NCI-H748 treated with DMSO at 0.1 percent for 48 hours (cell line): ENCODE measurements at regions not wholly inside any gene's neighbourhood (a gene's known extent, or its start where the extent isn't known, plus 50 kb on each side); places are given as distances from the start of the nearest gene placed in this dataset.
"Not testable (repeated sequence)": the region's sequence is repeated elsewhere in the genome, so short reads cannot be mapped to it uniquely, and the experiment has no call there.

Experiments used
- DNase-seq: peaks from one replicate; lab custom pipeline; 2025; lab: John Stamatoyannopoulos, UW

GRCh38 chr12:13440844-13441243 lies 244.3 kb downstream of the EMP1 start:
- no peak for DNase-seq

- no peak for DNase-seq
These were observed 241.0 kb downstream of the EMP1 start for GRCh38 chr12:13437541-13437940.

GRCh38 chr12:13436696-13437391 lies 240.3 kb downstream of the EMP1 start:
- no peak for DNase-seq

GRCh38 chr12:13436182-13436581 lies 239.7 kb downstream of the EMP1 start:
- DNase-seq = no peak

GRCh38 chr12:13435235-13435933 lies 238.9 kb downstream of the EMP1 start:
- no peak for DNase-seq

GRCh38 chr12:13433768-13434167 lies 237.2 kb downstream of the EMP1 start:
- DNase-seq = no peak

- no peak for DNase-seq
These were observed 234.5 kb downstream of the EMP1 start for GRCh38 chr12:13431041-13431440.

- DNase-seq = no peak
These were observed 232.2 kb downstream of the EMP1 start for GRCh38 chr12:13428538-13429265.

GRCh38 chr12:13425766-13426165 lies 229.2 kb downstream of the EMP1 start:
- no peak for DNase-seq

GRCh38 chr12:13422291-13422690 lies 225.8 kb downstream of the EMP1 start:
- DNase-seq = no peak

GRCh38 chr12:13417516-13417915 lies 221.0 kb downstream of the EMP1 start:
- no peak for DNase-seq

GRCh38 chr12:13411287-13411686 lies 214.8 kb downstream of the EMP1 start:
- DNase-seq = no peak

- no peak for DNase-seq
These were observed 209.6 kb downstream of the EMP1 start for GRCh38 chr12:13405961-13406703.

- DNase-seq = no peak
These were observed 208.3 kb downstream of the EMP1 start for GRCh38 chr12:13404631-13405473.

- DNase-seq = no peak
These were observed 207.6 kb downstream of the EMP1 start for GRCh38 chr12:13404111-13404628.

GRCh38 chr12:13391375-13391774 lies 194.8 kb downstream of the EMP1 start:
- DNase-seq = not testable (repeated sequence)

- no peak for DNase-seq
These were observed 194.4 kb downstream of the EMP1 start for GRCh38 chr12:13390918-13391317.

GRCh38 chr12:13390381-13390861 lies 193.9 kb downstream of the EMP1 start:
- no peak for DNase-seq

- no peak for DNase-seq
These were observed 190.6 kb downstream of the EMP1 start for GRCh38 chr12:13387101-13387500.

GRCh38 chr12:13386323-13387039 lies 190.0 kb downstream of the EMP1 start:
- DNase-seq = no peak
